Lung microvascular endothelial cell (primary cell): ENCODE measurements at regions not wholly inside any gene's neighbourhood (a gene's known extent, or its start where the extent isn't known, plus 50 kb on each side); places are given as distances from the start of the nearest gene placed in this dataset.
A peak's percentile ranks its signal among the peaks of the same experiment; 100 is the strongest.

Source experiments
- DNase-seq, 2 donors: peaks; one replicate each; pipeline versions ENCODE4 v3.0.0 to v3.0.0-alpha.2; 2010; ENCODE audit warnings: low read depth in 2 of 2

GRCh38 chr4:3818371-3818770, 52.2 kb downstream of the ADRA2C start:
- DNase-seq: no peak

GRCh38 chr4:3819210-3819919, 53.2 kb downstream of the ADRA2C start:
- no peak for DNase-seq

- DNase-seq: no peak
These were observed 54.0 kb downstream of the ADRA2C start for GRCh38 chr4:3820016-3820805.

GRCh38 chr4:3820806-3821579, 54.8 kb downstream of the ADRA2C start:
- no peak for DNase-seq

GRCh38 chr4:3821580-3822229, 55.5 kb downstream of the ADRA2C start:
- DNase-seq: no peak

- DNase-seq: no peak
These were observed 56.2 kb downstream of the ADRA2C start for GRCh38 chr4:3822230-3822947.

GRCh38 chr4:3823496-3824341, 57.5 kb downstream of the ADRA2C start:
- DNase-seq: no peak

- DNase-seq: no peak
These were observed 58.5 kb downstream of the ADRA2C start for GRCh38 chr4:3824521-3825270.

GRCh38 chr4:3825530-3825929, 59.3 kb downstream of the ADRA2C start:
- DNase-seq: no peak

GRCh38 chr4:3826247-3827172, 60.3 kb downstream of the ADRA2C start:
- DNase-seq: no peak

- DNase-seq: peak in 1 of 2 donors; percentile 64
These were observed 61.7 kb downstream of the ADRA2C start for GRCh38 chr4:3827616-3828492.

GRCh38 chr4:3828546-3828945, 62.4 kb downstream of the ADRA2C start:
- no peak for DNase-seq

- no peak for DNase-seq
These were observed 63.2 kb downstream of the ADRA2C start for GRCh38 chr4:3829211-3829955.

- no peak for DNase-seq
These were observed 64.0 kb downstream of the ADRA2C start for GRCh38 chr4:3829956-3830773.

- DNase-seq: no peak
These were observed 64.8 kb downstream of the ADRA2C start for GRCh38 chr4:3830774-3831528.
